Chondrocyte (in vitro differentiated cells): ENCODE measurements at regions not wholly inside any gene's neighbourhood (a gene's known extent, or its start where the extent isn't known, plus 50 kb on each side); places are given as distances from the start of the nearest gene placed in this dataset.

ENCODE experiments used
- DNase-seq: peaks from one replicate; pipeline ENCODE4 v3.0.0; 2021; ENCODE audit warnings: mixed read lengths, low spot score
- H3K27ac Mint-ChIP-seq: one replicate; pipeline ENCODE4 v1.8.0; 2021; ENCODE audit warnings: mild to moderate bottlenecking, moderate library complexity, mixed read lengths; ENCODE audit not compliant: unreplicated experiment
- H3K27me3 Mint-ChIP-seq: 2 replicates; pipeline ENCODE4 v1.8.0; 2021; ENCODE audit warnings: low read depth, mixed read lengths
- H3K36me3 Mint-ChIP-seq: 2 replicates; pipeline ENCODE4 v1.8.0; 2021; ENCODE audit warnings: low read depth, mixed read lengths
- H3K4me1 Mint-ChIP-seq: 2 replicates; pipeline ENCODE4 v1.8.0; 2021; ENCODE audit warnings: low read depth, mild to moderate bottlenecking, mixed read lengths
- H3K4me3 Mint-ChIP-seq: one replicate; pipeline ENCODE4 v1.8.0; 2021; ENCODE audit warnings: mild to moderate bottlenecking, moderate library complexity, mixed read lengths; ENCODE audit not compliant: unreplicated experiment
- H3K9me3 Mint-ChIP-seq: 2 replicates; pipeline ENCODE4 v1.8.0; 2021; ENCODE audit warnings: low read depth, mixed read lengths
- CTCF ChIP-seq: fragments of 200-600 bp; sonication (generic); IDR thresholded peaks from 2 replicates; pipeline ENCODE4 v1.5.0; 2021; ENCODE audit warnings: antibody characterized with exemption, mild to moderate bottlenecking, moderate library complexity

- no peak for TF ChIP-seq CTCF
- no peaks in the 10 kb centered on the region for H3K27me3 Mint-ChIP-seq
- peaks cover 2% of the 10 kb centered on the region for H3K9me3 Mint-ChIP-seq
- H3K4me1 Mint-ChIP-seq: no peaks in the 10 kb centered on the region
- no peak overlapping the region for H3K27ac Mint-ChIP-seq
- H3K36me3 Mint-ChIP-seq: no peaks in the 10 kb centered on the region
- H3K4me3 Mint-ChIP-seq: no peak overlapping the region
- DNase-seq: no peak
These were observed 383.7 kb downstream of the SOCS6 start for GRCh38 chr18:70672581-70672980.

GRCh38 chr18:70671889-70672565, 383.2 kb downstream of the SOCS6 start:
- H3K27ac Mint-ChIP-seq: no peak overlapping the region
- no peaks in the 10 kb centered on the region for H3K27me3 Mint-ChIP-seq
- DNase-seq: no peak
- no peak for TF ChIP-seq CTCF
- H3K9me3 Mint-ChIP-seq: peaks cover 2% of the 10 kb centered on the region
- H3K4me1 Mint-ChIP-seq: no peaks in the 10 kb centered on the region
- no peak overlapping the region for H3K4me3 Mint-ChIP-seq
- no peaks in the 10 kb centered on the region for H3K36me3 Mint-ChIP-seq

GRCh38 chr18:70666936-70667335, 378.1 kb downstream of the SOCS6 start:
- DNase-seq: no peak
- no peaks in the 10 kb centered on the region for H3K4me1 Mint-ChIP-seq
- no peak for TF ChIP-seq CTCF
- H3K4me3 Mint-ChIP-seq: no peak overlapping the region
- H3K9me3 Mint-ChIP-seq: peaks cover 5% of the 10 kb centered on the region
- H3K27me3 Mint-ChIP-seq: peaks cover 3% of the 10 kb centered on the region
- H3K36me3 Mint-ChIP-seq: no peaks in the 10 kb centered on the region
- H3K27ac Mint-ChIP-seq: no peak overlapping the region

GRCh38 chr18:70663141-70663540, 374.3 kb downstream of the SOCS6 start:
- DNase-seq: no peak
- TF ChIP-seq CTCF: no peak
- no peak overlapping the region for H3K27ac Mint-ChIP-seq
- H3K4me1 Mint-ChIP-seq: no peaks in the 10 kb centered on the region
- no peaks in the 10 kb centered on the region for H3K36me3 Mint-ChIP-seq
- peaks cover 5% of the 10 kb centered on the region for H3K9me3 Mint-ChIP-seq
- no peak overlapping the region for H3K4me3 Mint-ChIP-seq
- peaks cover 3% of the 10 kb centered on the region for H3K27me3 Mint-ChIP-seq

- H3K4me1 Mint-ChIP-seq: no peaks in the 10 kb centered on the region
- no peak overlapping the region for H3K4me3 Mint-ChIP-seq
- H3K9me3 Mint-ChIP-seq: peaks cover 5% of the 10 kb centered on the region
- no peak for TF ChIP-seq CTCF
- no peaks in the 10 kb centered on the region for H3K36me3 Mint-ChIP-seq
- H3K27ac Mint-ChIP-seq: no peak overlapping the region
- DNase-seq: no peak
- peaks cover 3% of the 10 kb centered on the region for H3K27me3 Mint-ChIP-seq
These were observed 373.7 kb downstream of the SOCS6 start for GRCh38 chr18:70662588-70662987.
